Mesothelial cell of epicardium (in vitro differentiated cells): ENCODE measurements at regions not wholly inside any gene's neighbourhood (a gene's known extent, or its start where the extent isn't known, plus 50 kb on each side); places are given as distances from the start of the nearest gene placed in this dataset.

Source experiments
- DNase-seq, 2 experiments: peaks; one replicate each; pipeline ENCODE4 v3.0.0; 2021; ENCODE audit warnings: low spot score in 2 of 2; ENCODE audit not compliant: unreplicated experiment in 2 of 2
- H3K27ac Mint-ChIP-seq: 2 replicates; pipeline ENCODE4 v1.8.0; 2021; ENCODE audit warnings: mixed read lengths
- H3K27me3 Mint-ChIP-seq: 2 replicates; pipeline ENCODE4 v1.8.0; 2021; ENCODE audit warnings: low read depth, mixed read lengths
- H3K36me3 Mint-ChIP-seq: 2 replicates; pipeline ENCODE4 v1.8.0; 2021; ENCODE audit warnings: mixed read lengths
- H3K4me1 Mint-ChIP-seq: 2 replicates; pipeline ENCODE4 v1.8.0; 2021; ENCODE audit warnings: mixed read lengths
- H3K4me3 Mint-ChIP-seq: 2 replicates; pipeline ENCODE4 v1.8.0; 2021; ENCODE audit warnings: mild to moderate bottlenecking, moderate library complexity, mixed read lengths
- H3K9me3 Mint-ChIP-seq: 2 replicates; pipeline ENCODE4 v1.8.0; 2021; ENCODE audit warnings: mixed read lengths
- TF ChIP-seq, protein P1 (sequence below): fragments of 200-600 bp; sonication (generic); IDR thresholded peaks from one replicate; pipeline ENCODE4 v1.5.0; 2021; ENCODE audit warnings: antibody characterized with exemption; ENCODE audit not compliant: unreplicated experiment

DNA sequence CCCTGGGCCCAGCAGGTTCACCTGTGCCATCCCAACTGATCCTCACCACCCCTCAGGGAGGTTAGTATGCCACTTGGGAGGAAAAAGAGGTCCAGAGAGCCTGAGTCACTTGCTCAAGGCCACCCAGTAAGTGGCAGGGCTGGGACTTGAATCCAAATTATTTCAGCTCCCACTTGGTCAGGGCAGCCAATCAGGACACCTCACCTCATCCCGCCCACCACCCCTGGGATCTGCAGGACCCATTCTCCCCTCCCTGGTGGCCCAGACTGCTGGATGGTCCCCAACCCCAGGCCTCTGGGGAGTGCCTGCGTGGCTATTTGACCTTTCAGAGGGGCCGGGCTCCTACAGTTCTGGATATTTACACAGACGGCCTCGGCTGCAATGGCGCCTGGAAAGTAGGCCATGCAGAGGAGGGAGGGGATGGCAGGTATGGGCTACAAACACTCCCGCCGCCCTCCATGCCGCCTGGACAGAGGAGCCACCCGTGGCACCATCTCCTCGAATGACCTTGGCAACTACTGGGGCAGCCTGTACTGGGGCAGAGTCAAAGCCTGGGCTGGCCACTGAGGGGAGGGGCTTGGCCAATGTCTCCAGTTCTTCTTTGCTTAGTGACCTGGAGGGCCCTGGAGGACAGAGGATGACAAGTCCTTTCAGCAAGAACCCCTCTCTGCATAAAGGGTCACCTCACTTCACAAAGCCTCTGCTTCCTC lies 153.6 kb upstream of the LINGO1 start:
- Mint-ChIP-seq H3K36me3 (no peaks in the 10 kb centered on the region), H3K9me3 (no peaks in the 10 kb centered on the region), H3K4me1 (peaks cover 6% of the 10 kb centered on the region), H3K4me3 (no peak overlapping the region), H3K27me3 (peaks cover 6% of the 10 kb centered on the region), H3K27ac (no peak overlapping the region)
- no peak for DNase-seq
- TF ChIP-seq, protein P1, sequence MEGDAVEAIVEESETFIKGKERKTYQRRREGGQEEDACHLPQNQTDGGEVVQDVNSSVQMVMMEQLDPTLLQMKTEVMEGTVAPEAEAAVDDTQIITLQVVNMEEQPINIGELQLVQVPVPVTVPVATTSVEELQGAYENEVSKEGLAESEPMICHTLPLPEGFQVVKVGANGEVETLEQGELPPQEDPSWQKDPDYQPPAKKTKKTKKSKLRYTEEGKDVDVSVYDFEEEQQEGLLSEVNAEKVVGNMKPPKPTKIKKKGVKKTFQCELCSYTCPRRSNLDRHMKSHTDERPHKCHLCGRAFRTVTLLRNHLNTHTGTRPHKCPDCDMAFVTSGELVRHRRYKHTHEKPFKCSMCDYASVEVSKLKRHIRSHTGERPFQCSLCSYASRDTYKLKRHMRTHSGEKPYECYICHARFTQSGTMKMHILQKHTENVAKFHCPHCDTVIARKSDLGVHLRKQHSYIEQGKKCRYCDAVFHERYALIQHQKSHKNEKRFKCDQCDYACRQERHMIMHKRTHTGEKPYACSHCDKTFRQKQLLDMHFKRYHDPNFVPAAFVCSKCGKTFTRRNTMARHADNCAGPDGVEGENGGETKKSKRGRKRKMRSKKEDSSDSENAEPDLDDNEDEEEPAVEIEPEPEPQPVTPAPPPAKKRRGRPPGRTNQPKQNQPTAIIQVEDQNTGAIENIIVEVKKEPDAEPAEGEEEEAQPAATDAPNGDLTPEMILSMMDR, result no peak

DNA sequence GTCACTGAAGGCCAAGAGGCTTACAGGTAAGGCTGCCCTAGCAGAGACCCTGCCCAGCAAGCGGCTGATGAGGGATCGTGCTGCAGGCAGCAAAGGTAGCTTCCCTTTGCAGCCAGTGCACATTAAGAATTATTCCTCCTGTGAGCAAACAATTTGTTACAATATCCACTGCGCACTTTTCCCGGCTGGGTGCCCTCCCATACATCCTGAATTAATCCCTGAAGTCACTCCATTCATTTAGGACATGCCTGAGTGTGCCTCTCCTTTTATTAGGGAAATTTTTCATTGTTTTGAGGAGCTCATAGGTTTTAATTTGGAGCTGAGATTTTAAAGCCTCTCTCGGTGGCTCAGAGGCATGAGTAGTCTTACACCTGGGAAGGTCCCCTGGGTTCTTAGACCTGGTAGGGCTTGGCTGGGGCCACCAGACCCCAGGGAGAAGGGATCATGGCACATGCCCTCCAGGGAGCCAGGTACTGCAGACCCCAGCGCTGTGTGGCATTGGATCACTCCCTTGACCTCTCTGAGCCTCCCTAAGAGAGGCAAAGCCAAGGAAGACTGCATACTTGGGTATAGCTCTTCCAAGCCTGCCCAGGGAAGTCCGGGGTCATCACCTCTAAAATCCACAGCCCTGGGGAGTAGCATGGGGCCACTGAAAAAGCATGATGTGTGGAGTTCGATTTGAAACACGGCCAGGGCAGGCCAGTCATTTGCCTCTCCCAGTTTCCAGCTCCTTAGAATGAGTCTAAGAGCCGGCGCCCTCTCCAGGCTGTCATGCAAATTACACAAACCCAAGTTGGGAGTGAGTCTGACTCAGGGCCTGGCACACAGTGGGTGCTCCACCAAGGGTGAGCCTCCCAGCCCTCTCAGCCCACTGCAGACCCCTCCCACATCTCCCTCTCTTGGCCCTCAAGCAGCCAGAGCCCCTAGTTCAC lies 151.9 kb upstream of the LINGO1 start:
- peaks cover 4% of the 10 kb centered on the region for H3K9me3 Mint-ChIP-seq
- TF ChIP-seq, protein P1, result no peak
- H3K4me3 Mint-ChIP-seq, result no peak overlapping the region
- no peak overlapping the region for H3K27ac Mint-ChIP-seq
- H3K36me3 Mint-ChIP-seq, result no peaks in the 10 kb centered on the region
- peaks cover 6% of the 10 kb centered on the region for H3K4me1 Mint-ChIP-seq
- peaks cover 6% of the 10 kb centered on the region for H3K27me3 Mint-ChIP-seq
- no peak for DNase-seq

DNA sequence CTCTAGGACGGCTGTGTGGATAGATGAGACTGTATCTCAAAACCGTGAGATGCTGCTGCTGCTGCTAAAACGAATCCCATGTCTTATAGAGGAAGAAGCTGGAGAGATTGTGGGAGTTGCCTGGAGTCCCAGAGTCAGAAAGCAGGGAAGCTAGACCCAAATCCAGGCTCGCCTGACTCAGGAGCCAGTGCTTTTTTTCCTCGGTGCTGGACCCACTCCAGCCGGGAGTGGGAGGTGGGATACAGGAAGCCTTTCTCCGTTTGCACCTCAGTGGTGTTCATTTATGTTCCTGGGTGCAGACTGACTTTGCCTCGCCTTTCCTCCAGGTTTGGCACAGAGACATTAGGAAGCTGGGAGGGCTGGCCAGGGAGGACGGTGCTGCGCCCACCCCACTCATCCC lies 150.9 kb upstream of the LINGO1 start:
- TF ChIP-seq, protein P1, result no peak
- Mint-ChIP-seq H3K4me3 (no peak overlapping the region), H3K36me3 (no peaks in the 10 kb centered on the region), H3K4me1 (peaks cover 6% of the 10 kb centered on the region), H3K27me3 (peaks cover 7% of the 10 kb centered on the region), H3K27ac (no peak overlapping the region), H3K9me3 (peaks cover 10% of the 10 kb centered on the region)
- no peak for DNase-seq

GRCh38 chr15:77782691-77783090 lies 150.0 kb upstream of the LINGO1 start:
- Mint-ChIP-seq H3K4me1 (peaks cover 6% of the 10 kb centered on the region), H3K27ac (no peak overlapping the region), H3K9me3 (peaks cover 16% of the 10 kb centered on the region), H3K27me3 (peaks cover 7% of the 10 kb centered on the region), H3K36me3 (no peaks in the 10 kb centered on the region), H3K4me3 (no peak overlapping the region)
- no peak for DNase-seq
- TF ChIP-seq, protein P1, result no peak

- H3K27me3 Mint-ChIP-seq, result peaks cover 7% of the 10 kb centered on the region
- peaks cover 16% of the 10 kb centered on the region for H3K9me3 Mint-ChIP-seq
- no peak overlapping the region for H3K4me3 Mint-ChIP-seq
- TF ChIP-seq, protein P1, result no peak
- H3K36me3 Mint-ChIP-seq, result no peaks in the 10 kb centered on the region
- no peak overlapping the region for H3K27ac Mint-ChIP-seq
- peaks cover 6% of the 10 kb centered on the region for H3K4me1 Mint-ChIP-seq
- DNase-seq, result no peak
These were observed 149.2 kb upstream of the LINGO1 start for GRCh38 chr15:77781946-77782240.
